BLaER1 treated with 17β-estradiol and CSF1 and Interleukin-3, amounts not matched to agents 10 nM and 100 nM (cell line): ENCODE measurements at regions not wholly inside any gene's neighbourhood (a gene's known extent, or its start where the extent isn't known, plus 50 kb on each side); places are given as distances from the start of the nearest gene placed in this dataset.

Experiments
- H3K27ac ChIP-seq, 11 experiments: shearing (Covaris generic); formaldehyde crosslinking; 2 replicates each; pipeline ENCODE4 v1.8.1; 2022
- H3K27me3 ChIP-seq, 11 experiments: shearing (Covaris generic); formaldehyde crosslinking; 2 replicates each; pipeline ENCODE4 v1.8.1; 2022
- H3K36me3 ChIP-seq, 11 experiments: shearing (Covaris generic); formaldehyde crosslinking; 2 replicates each; pipeline ENCODE4 v1.8.1; 2022
- H3K4me1 ChIP-seq, 10 experiments: shearing (Covaris generic); formaldehyde crosslinking; 2 replicates each; pipeline ENCODE4 v1.8.1; 2022
- H3K4me2 ChIP-seq, 11 experiments: shearing (Covaris generic); formaldehyde crosslinking; 2 replicates each; pipeline ENCODE4 v1.8.1; 2022
- H3K4me3 ChIP-seq, 10 experiments: shearing (Covaris generic); formaldehyde crosslinking; 2 replicates each; pipeline ENCODE4 v1.8.1; 2022
- H3K9ac ChIP-seq, 11 experiments: shearing (Covaris generic); formaldehyde crosslinking; 2 replicates each; pipeline ENCODE4 v1.8.1; 2022
- H3K9me3 ChIP-seq, 11 experiments: shearing (Covaris generic); formaldehyde crosslinking; replicated peaks in 1 of 11; 2 replicates each; pipeline ENCODE4 v1.8.1; 2022
- H4K20me1 ChIP-seq, 11 experiments: shearing (Covaris generic); formaldehyde crosslinking; 2 replicates each; pipeline ENCODE4 v1.8.1; 2022
- Cebpa-rat ChIP-seq, 11 experiments: shearing (Covaris generic); IDR thresholded peaks; 2 replicates each; pipeline ENCODE4 v1.8.1; 2022

- peak overlapping the region in 5 of 11 experiments; percentile 22 to 76 (median 36); a peak in 9 of 22 replicates for H3K27ac ChIP-seq
- H3K27me3 ChIP-seq = no peaks in the 10 kb centered on the region
- no peaks in the 10 kb centered on the region for H3K9me3 ChIP-seq
- H3K36me3 ChIP-seq = no peaks in the 10 kb centered on the region
- H3K4me3 ChIP-seq = no peak overlapping the region
- TF ChIP-seq Cebpa-rat (IDR thresholded peaks at IDR 0.05) = no peak
- H3K4me1 ChIP-seq = peaks cover 0 to 72% (median 38%) of the 10 kb centered on the region in 10 experiments; a peak in 15 of 20 replicates
- peak overlapping the region in 9 of 11 experiments; percentile 1 to 81 (median 56); a peak in 13 of 22 replicates for H3K4me2 ChIP-seq
- no peaks in the 10 kb centered on the region for H4K20me1 ChIP-seq
- H3K9ac ChIP-seq = peak overlapping the region in 1 of 11 experiments; percentile 36; a peak in 1 of 22 replicates
These were observed 86.6 kb upstream of the TAB2 start for GRCh38 chr6:149230712-149231460.

GRCh38 chr6:149231778-149232177 is 85.7 kb upstream of the TAB2 start:
- Histone ChIP-seq H3K27me3 (no peaks in the 10 kb centered on the region), H3K36me3 (no peaks in the 10 kb centered on the region), H3K9me3 (no peaks in the 10 kb centered on the region), H3K9ac (peak overlapping the region in 2 of 11 experiments; percentile 24 to 26; a peak in 2 of 22 replicates), H3K27ac (peak overlapping the region in 8 of 11 experiments; percentile 2 to 76 (median 50); a peak in 13 of 22 replicates), H4K20me1 (no peaks in the 10 kb centered on the region), H3K4me1 (peaks cover 0 to 81% (median 38%) of the 10 kb centered on the region in 10 experiments; a peak in 15 of 20 replicates), H3K4me3 (no peak overlapping the region), H3K4me2 (peak overlapping the region; percentile 16 to 81 (median 31); a peak in 16 of 22 replicates)
- TF ChIP-seq Cebpa-rat (IDR thresholded peaks at IDR 0.05) = no peak

GRCh38 chr6:149233056-149233715 is 84.3 kb upstream of the TAB2 start:
- Histone ChIP-seq H3K36me3 (no peaks in the 10 kb centered on the region), H3K27ac (peak overlapping the region in 3 of 11 experiments; percentile 13 to 76 (median 67); a peak in 5 of 22 replicates), H4K20me1 (no peaks in the 10 kb centered on the region), H3K9me3 (peaks cover 0 to 11% (median 8%) of the 10 kb centered on the region in 11 experiments; a peak in 14 of 22 replicates), H3K4me3 (no peak overlapping the region), H3K27me3 (no peaks in the 10 kb centered on the region), H3K9ac (no peak overlapping the region), H3K4me2 (peak overlapping the region in 5 of 11 experiments; percentile 56 to 81 (median 63); a peak in 8 of 22 replicates), H3K4me1 (peaks cover 0 to 86% (median 38%) of the 10 kb centered on the region in 10 experiments; a peak in 15 of 20 replicates)
- TF ChIP-seq Cebpa-rat (IDR thresholded peaks at IDR 0.05) = no peak

- Histone ChIP-seq H3K27ac (peak overlapping the region in 4 of 11 experiments; percentile 50 to 80 (median 78); a peak in 7 of 22 replicates), H4K20me1 (no peaks in the 10 kb centered on the region), H3K9me3 (peaks cover 5 to 22% (median 19%) of the 10 kb centered on the region in 11 experiments), H3K36me3 (no peaks in the 10 kb centered on the region), H3K9ac (peak overlapping the region in 1 of 11 experiments; percentile 14; a peak in 1 of 22 replicates), H3K27me3 (no peaks in the 10 kb centered on the region), H3K4me2 (peak overlapping the region in 6 of 11 experiments; percentile 4 to 81 (median 40); a peak in 8 of 22 replicates), H3K4me3 (no peak overlapping the region), H3K4me1 (peaks cover 0 to 80% (median 38%) of the 10 kb centered on the region in 10 experiments; a peak in 15 of 20 replicates)
- TF ChIP-seq Cebpa-rat (IDR thresholded peaks at IDR 0.05) = no peak
These were observed 83.2 kb upstream of the TAB2 start for GRCh38 chr6:149234051-149234962.

GRCh38 chr6:149235130-149235561 is 82.4 kb upstream of the TAB2 start:
- H4K20me1 ChIP-seq = no peaks in the 10 kb centered on the region
- peaks cover 13 to 31% (median 28%) of the 10 kb centered on the region in 11 experiments for H3K9me3 ChIP-seq
- H3K27me3 ChIP-seq = no peaks in the 10 kb centered on the region
- peaks cover 0 to 5% (median 0%) of the 10 kb centered on the region in 11 experiments; a peak in 1 of 22 replicates for H3K36me3 ChIP-seq
- H3K4me2 ChIP-seq = peak overlapping the region in 6 of 11 experiments; percentile 8 to 81 (median 59); a peak in 10 of 22 replicates
- TF ChIP-seq Cebpa-rat (IDR thresholded peaks at IDR 0.05) = no peak
- peak overlapping the region in 5 of 11 experiments; percentile 50 to 80 (median 76); a peak in 9 of 22 replicates for H3K27ac ChIP-seq
- H3K4me3 ChIP-seq = no peak overlapping the region
- H3K9ac ChIP-seq = peak overlapping the region in 3 of 11 experiments; percentile 13 to 42 (median 37); a peak in 4 of 22 replicates
- peaks cover 0 to 71% (median 37%) of the 10 kb centered on the region in 10 experiments; a peak in 15 of 20 replicates for H3K4me1 ChIP-seq

GRCh38 chr6:149236589-149236988 is 80.9 kb upstream of the TAB2 start:
- no peak for TF ChIP-seq Cebpa-rat (IDR thresholded peaks at IDR 0.05)
- H3K36me3 ChIP-seq = peaks cover 0 to 5% (median 0%) of the 10 kb centered on the region in 11 experiments; a peak in 1 of 22 replicates
- H4K20me1 ChIP-seq = no peaks in the 10 kb centered on the region
- peaks cover 0 to 57% (median 23%) of the 10 kb centered on the region in 10 experiments; a peak in 13 of 20 replicates for H3K4me1 ChIP-seq
- H3K9me3 ChIP-seq = peaks cover 18 to 43% (median 34%) of the 10 kb centered on the region in 11 experiments
- no peak overlapping the region; a peak in 1 of 22 replicates for H3K27ac ChIP-seq
- no peak overlapping the region for H3K4me3 ChIP-seq
- H3K27me3 ChIP-seq = no peaks in the 10 kb centered on the region
- H3K9ac ChIP-seq = no peak overlapping the region
- peak overlapping the region in 1 of 11 experiments; percentile 7; a peak in 1 of 22 replicates for H3K4me2 ChIP-seq

GRCh38 chr6:149237464-149237863 is 80.0 kb upstream of the TAB2 start:
- Histone ChIP-seq H3K4me2 (no peak overlapping the region), H3K27ac (no peak overlapping the region), H4K20me1 (no peaks in the 10 kb centered on the region), H3K4me1 (peaks cover 0 to 48% (median 15%) of the 10 kb centered on the region in 10 experiments; a peak in 10 of 20 replicates), H3K9me3 (peaks cover 20 to 52% (median 34%) of the 10 kb centered on the region in 11 experiments), H3K27me3 (no peaks in the 10 kb centered on the region), H3K4me3 (no peak overlapping the region), H3K9ac (no peak overlapping the region), H3K36me3 (peaks cover 0 to 5% (median 0%) of the 10 kb centered on the region in 11 experiments; a peak in 1 of 22 replicates)
- TF ChIP-seq Cebpa-rat (IDR thresholded peaks at IDR 0.05) = no peak
